ENCODE measurements at regions not wholly inside any gene's neighbourhood (a gene's known extent, or its start where the extent isn't known, plus 50 kb on each side); places are given as distances from the start of the nearest gene placed in this dataset.

- no peak for TF ChIP-seq POLR2A (IDR thresholded peaks at IDR 0.05)
- TF ChIP-seq CTCF (IDR thresholded peaks at IDR 0.05): no peak
- TF ChIP-seq EP300 (IDR thresholded peaks at IDR 0.05): no peak
Observed at GRCh38 chr2:146681991-146682390, 1162.8 kb upstream of the ACVR2A start.
